Stimulated activated CD4-positive, alpha-beta T cell treated with anti-CD3 and anti-CD28 coated beads, Interleukin-2, amount 100 ng/mL, for 48 hours (primary cell): ENCODE measurements at regions not wholly inside any gene's neighbourhood (a gene's known extent, or its start where the extent isn't known, plus 50 kb on each side); places are given as distances from the start of the nearest gene placed in this dataset.
A peak's percentile ranks its signal among the peaks of the same experiment; 100 is the strongest.

Experiments
- DNase-seq, 2 donors: peaks; one replicate each; pipeline ENCODE4 v3.0.0-alpha.2; 2020

DNA sequence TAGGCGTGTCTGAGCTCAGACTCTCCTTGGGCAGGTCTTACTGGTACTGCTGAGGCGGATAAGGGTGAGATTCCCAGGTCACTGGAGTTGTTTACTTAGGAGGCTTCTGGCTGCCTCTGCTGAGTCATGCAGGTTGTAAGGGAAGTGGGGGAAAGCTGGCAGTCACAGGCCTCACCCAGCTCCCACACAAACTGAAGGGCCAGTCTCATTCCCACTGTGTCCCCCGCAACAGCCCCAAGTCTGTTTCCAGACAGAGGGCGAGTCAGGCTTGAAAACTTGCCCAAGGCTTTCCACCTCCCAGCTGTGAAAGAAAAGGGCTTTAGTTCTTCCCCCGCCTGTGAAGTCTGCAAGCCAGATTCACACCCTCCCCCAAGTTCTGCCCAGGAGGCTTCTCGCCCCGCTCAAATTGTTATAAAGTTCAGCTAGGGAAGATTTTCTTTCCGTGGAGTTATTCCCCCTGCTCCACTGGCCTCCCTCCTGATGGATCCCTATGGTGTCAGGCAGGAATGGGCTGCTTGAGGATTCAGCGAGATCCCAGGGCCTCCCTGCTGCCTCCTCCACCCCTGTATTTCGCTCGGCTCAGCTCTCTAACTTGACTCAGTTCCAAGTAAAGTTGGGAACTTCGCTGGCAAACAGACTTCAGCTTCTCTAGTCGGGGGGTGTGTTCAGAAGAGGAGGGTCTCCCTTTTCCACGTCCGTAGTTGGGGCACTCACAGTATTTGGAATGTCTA lies 248.6 kb downstream of the NR4A2 start:
- DNase-seq: no peak

DNA sequence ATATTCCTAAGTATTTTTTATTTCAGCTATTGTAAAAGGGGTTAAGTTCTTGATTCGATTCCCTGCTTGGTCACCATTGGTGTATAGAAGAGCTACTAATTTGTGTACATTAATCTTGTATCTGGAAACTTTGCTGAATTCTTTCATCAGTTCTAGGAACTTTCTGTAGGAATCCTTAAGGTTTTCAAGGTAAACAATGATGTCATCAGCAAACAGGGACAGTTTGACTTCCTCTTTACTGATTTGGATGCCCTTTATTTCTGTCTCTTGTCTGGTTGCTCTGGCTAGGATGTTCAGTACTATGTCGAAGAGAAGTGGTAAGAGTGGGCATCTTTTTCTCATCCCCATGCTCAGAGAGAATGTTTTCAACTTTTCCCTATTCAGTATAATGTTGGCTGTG lies 252.7 kb downstream of the NR4A2 start:
- DNase-seq: no peak

DNA sequence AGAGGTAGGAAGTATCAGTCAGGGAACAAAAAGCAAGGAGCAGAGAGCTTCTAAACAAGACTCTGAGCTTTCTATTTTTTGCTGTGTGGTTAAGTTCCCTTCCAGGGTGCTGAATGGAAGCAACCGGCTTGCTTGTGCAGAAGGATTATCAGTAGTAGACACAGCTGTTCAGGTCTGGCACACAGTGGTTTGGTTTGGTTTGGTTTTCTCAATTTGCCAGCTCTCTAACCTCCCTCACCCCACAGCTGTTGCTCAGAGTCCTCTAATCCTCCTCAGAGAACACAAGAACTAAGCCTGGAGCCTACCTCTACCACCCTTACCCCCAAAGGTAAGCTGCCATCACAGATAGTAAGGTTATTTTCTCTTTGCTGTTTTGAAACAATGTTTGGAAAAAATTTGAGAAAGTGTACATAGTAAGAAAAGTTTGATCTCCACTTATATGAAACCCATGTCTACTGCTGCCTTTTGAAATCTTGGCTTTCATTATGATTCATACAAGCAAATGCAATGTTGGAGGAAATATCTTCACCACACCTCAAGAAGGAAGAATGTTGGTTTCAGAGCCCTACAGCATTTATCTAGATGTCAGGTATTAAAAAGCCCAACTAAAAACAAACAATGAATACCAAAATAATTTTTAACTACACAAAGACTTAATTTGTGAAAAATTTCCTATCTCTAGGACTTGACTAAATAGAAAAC lies 255.3 kb downstream of the NR4A2 start:
- no peak for DNase-seq

DNA sequence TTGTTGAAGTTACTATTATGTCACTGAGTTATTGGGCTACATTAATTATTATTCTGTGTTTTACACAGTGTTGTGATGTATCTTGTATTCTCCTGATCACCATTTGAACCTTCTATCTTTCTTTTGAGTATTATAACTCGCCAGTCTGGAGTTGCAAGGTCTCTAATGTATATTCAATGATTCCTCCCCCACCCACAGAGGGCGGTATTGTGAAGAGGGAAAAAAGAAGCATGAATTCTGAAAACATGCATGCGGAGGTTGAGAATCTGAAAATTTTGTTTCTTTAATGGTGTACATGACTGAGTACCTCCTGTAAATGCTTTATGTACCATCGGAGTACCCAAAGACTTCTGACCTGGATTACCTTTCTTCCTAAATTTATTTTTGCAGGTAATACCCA lies 266.6 kb downstream of the NR4A2 start:
- DNase-seq: peak in 1 of 2 donors; percentile 2

DNA sequence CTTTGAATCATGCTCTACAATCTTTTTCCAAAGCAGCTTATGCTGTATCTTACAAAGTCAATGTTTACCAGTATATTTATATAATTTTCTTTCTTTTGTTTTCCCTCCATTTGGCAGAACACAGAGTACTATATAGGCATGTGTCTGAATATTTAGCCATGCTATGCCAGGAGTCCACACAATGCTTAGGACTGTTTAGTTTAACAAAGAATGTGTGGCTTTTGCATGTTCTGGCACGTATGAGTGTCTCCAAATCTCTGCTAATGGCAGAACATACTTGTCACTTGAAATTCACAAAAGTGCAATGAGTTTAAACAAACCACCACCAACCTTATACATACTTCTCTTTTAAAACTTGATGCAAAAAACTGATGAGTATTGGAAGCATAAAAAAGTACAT lies 268.0 kb downstream of the NR4A2 start:
- DNase-seq: no peak

DNA sequence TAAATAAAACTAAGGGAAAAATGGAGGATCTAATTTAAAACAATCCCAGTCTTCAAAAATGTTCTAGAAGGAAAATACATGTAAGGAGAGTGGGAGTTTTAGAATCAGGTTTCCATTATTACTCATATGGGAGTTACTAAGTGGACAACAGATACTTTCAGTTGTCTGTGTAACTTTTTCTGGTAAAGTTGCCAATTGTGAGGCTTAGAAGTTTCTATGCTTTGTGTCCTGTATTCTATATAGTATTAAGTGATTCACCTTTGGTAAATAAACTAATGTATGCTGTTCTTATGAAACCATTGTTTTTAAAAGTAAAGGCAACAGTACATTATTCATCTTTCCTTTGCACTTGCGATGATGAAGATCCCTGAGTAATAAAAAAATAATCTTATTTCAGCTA lies 274.9 kb downstream of the NR4A2 start:
- DNase-seq: no peak

DNA sequence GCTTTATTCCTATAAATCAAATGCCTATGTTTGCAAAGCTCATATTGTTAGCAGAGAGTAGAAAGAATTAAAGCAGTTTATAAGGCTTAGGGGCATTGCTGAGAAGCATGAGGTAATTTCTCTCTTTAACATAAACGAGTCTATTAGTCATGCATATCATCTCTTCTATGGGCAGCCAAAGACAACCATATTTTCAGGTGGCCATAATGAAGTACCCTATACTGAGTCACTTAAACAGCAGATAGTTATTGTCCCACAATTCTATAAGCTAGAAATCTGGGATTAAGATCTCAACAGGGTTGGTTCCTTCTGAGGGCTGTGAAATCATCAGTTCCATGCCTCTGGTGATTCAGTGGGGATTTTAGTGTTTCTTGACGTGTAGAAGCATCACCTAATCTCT lies 277.5 kb downstream of the NR4A2 start:
- DNase-seq: no peak

DNA sequence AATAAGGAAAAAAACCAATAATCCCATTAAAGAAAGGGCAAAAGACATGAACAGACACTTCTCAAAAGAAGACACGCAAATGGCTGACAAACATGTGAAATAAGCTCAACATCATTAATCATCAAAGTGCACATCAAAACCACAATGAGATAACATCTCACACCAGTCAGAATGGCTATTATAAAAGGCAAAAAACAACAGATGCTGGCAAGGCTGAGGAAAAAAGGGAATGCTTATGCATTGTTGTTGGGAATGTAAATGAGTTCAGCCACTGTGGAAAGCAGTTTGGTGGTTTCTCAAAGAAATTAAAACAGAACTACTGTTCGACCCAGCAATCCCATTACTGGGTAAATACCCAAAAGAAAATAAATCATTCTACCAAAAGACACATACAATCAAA lies 285.6 kb downstream of the NR4A2 start:
- DNase-seq: no peak

DNA sequence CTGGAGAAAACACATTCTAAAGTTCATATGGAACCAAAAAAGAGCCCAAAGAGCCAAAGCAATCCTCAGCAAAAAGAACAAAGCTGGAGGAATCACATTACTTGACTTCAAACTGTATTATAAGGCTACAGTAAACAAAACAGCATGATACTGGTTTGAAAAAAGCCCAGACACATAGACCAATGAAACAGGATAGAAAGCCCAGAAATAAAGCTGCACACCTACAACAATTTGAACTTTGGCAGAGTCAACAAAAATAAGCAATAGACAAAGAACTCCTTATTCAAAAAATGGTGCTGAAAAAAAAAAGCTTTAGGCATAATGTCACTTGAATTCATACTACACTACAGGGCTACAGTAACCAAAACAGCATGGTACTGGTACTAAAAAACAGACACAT lies 289.6 kb downstream of the NR4A2 start:
- DNase-seq: no peak

DNA sequence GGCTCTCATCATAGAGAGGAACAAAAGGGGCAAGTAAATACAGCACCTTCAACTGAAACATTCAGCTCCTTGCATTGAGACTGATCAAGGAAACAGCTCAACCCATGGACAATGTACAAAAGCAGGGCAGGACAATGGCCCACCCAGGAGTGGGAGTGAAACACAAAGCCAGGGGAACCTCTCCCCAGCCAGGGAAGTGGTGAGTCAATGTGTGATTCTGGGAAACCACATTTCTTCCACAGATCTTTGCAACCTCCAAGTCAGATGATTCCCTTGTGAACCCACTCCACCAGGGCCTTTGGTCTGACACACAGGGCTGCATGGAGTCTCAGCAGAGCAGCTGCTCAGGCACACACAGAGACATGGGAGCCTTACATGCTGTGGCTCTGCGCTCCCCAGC lies 294.5 kb downstream of the NR4A2 start:
- no peak for DNase-seq

DNA sequence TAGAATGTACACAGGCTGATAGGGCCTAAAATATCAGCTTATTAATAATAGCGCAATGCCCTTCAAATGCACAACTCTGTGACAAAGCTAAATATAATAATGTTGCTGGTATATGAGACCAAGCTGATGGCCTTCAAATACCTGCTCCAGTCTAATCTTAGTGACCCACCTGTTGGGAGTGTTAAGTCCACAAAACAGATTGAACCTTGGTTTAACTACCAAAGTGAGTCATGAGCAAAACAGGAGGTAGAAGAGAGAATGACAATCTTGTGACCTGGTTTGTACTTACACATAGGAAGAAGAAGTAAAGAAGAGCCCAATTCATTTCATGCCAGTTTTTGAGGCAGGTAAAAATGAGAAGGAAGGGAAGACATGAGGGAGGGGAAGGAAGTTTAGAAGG lies 295.0 kb downstream of the NR4A2 start:
- no peak for DNase-seq

DNA sequence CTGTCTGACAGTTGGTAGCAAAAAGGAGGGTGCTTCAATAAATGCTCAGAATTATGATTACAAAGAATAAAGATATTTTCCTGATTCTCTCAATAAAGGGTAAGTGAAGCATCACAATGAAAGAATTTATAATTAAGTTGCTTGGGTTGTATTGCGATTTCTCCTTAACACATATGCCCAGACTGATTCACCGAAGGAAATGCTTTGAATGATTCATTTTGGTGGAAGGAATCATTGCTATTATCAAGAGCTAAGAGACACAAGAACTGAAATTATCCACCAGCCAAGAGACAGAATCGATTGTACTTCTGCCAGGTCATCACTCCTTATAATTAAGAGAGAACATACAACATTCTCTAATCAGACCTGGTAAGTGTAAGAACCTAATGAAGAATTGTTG lies 301.4 kb downstream of the NR4A2 start:
- DNase-seq: no peak

DNA sequence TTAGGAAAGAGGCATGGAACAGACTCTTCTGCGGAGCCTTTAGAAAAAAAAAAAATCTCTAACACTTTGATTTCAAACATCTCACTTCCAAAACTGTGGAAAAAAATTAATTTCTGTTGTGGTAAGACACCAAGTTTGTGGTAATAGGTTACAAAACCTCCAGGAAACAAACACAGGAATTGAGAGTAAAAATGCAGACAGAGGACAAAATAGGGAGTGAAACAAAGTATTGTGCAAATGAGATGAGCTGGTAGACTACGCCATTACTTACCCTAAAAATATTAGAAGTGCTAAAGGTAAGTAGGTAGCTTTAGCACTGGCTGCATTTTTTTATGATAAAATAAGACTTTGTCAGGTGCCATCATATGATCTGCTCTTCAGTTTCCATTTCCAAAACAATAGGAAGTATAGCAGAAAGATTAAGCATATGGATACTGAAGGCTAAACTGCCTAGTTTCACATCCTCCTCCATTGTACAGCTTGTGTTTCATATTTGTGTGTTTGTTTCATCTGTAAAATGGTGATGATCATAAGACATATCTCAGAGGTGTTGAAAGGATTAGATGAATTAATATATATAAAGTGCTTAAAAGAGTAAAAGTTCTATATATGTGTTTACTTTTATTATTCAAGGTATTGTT lies 309.2 kb downstream of the NR4A2 start:
- DNase-seq: no peak

DNA sequence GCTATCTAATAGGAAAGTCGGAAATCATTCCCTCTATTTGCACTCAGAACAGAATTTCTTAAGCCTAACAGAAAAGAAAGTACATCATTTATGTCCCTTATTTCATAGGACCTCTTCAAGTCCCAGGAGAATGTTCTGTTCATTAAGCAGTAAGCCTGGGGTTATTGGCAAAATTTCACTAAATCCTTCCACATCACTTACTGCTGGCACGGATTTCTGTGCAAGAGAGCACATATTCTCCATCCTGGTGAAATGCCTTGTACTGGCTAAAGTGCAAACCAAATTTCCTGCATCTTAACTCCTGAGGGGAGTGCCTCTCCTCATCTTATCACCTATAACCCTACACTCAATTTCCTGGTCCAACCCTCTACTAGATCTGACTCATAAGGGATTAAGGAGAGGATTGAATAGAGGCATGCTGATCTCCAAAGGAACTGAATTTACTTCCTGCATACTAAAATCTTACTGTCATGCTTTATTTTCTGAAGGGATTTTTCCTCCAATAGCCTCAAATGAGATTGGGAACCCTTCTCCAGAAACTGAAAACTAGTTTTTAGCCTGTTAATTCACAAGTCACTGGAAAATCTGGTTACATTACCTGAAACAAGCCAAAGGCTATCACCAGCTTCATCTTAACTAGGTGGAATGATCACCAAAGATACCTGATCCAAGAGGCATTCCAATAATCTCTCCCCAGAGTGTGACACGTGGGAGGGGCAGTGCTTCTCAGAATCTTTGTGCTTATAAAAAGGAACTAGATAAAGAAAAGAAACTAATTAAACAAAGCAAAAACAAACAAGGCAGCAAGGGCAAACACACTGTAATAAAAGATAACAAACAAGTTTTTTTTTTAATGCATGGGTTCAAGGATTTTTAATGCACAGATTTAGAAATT lies 311.1 kb downstream of the NR4A2 start:
- no peak for DNase-seq

DNA sequence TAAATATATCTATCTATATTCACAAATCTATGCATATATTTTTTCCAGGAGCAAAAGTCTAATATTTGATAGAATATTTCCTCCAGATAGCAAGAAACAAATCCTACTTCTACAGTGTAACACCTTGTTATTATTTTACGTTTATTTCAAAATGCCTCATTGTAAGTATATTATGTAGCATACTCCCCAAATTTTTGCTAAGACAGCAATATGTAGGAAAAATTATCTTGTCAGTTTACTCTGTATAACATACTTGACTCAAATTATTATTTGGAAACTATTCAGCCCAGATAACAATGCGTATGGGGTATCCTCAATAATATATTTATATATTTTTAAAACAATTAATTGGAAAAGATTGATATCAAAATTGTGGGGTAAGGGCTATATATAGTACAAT lies 313.2 kb downstream of the NR4A2 start:
- DNase-seq: no peak

DNA sequence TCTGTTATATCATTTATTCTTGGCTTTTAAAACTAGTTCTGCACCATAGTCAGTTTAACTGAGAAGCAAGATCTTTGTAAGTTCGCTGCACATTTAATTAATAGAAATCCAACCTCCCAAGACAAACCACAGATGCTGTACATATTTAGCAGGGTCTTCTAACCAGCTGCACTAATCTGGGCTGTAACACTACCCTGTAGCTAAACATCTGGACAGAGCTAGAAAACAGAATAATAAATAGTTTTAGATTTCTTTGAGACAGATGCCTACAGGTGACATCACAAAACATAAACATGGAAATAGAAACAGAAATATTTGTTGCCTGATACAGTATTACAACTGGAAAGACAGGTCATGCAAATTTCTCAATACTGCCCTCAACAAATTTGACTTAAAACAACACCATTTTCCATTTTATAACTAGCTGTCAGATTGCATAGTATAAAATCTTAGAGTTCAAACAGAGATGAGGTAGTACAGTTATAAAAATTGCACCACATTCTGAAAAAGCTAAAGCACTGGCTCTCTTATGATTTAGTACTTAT lies 315.1 kb downstream of the NR4A2 start:
- no peak for DNase-seq

DNA sequence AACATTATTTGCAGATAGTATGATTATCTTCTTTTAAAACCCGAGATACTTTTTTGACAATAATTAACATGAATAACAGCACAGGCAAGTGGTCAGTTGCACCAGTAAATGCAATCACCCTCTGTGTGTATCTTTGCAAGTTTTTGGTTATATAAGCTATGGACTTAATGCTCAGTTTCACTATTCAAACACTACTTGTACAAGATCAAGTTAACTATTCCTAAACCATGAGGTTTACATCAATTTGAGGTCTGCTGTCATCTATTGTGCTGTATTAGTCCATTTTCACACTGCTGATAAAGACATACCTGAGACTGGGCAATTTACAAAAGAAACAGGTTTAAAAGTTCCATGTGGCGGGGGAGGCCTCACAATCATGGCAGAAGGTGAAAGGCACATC lies 323.2 kb downstream of the NR4A2 start:
- no peak for DNase-seq

DNA sequence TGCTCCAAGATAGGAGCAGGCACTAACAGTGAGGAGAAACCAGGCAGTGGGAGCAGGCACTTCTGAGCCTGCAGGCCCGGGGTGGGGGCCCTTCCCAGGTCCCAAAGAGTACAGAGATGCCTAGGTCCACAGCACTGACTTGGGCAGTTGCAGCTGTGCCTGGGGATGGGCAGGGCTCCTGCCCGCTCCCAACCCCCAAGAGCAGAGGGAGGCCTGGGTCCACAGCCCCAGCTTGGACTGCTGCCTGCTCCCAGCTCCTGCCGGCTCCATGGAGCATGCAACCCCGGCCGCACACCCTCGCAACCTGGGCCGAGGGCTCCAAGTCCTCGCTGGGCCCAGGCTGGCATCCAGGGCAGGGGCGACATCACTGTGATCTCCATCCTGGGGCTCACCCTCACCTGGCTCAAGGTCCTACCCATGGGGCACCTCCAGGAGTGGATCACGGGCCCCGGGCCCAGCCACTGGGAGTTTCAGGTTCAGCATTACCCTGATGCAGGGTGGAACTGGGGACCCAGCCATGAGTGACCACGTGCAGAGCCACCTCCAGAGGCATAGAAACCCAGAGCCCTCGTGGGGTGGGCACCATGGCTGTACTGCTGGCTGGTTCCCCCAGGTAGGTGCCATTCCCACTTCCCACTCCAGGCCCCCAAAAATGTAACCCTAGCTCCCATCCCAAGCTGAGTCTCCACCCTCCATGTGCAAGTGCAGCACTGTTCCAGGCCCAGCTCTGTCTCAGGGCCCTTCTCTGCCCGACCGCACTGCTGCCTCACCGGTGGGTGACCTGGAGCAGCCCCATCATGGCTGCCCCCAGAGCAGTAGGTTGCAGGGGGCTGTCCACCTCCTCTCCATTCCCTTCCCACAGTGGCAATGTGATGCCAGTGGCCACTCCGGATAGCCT lies 325.6 kb downstream of the NR4A2 start:
- no peak for DNase-seq

DNA sequence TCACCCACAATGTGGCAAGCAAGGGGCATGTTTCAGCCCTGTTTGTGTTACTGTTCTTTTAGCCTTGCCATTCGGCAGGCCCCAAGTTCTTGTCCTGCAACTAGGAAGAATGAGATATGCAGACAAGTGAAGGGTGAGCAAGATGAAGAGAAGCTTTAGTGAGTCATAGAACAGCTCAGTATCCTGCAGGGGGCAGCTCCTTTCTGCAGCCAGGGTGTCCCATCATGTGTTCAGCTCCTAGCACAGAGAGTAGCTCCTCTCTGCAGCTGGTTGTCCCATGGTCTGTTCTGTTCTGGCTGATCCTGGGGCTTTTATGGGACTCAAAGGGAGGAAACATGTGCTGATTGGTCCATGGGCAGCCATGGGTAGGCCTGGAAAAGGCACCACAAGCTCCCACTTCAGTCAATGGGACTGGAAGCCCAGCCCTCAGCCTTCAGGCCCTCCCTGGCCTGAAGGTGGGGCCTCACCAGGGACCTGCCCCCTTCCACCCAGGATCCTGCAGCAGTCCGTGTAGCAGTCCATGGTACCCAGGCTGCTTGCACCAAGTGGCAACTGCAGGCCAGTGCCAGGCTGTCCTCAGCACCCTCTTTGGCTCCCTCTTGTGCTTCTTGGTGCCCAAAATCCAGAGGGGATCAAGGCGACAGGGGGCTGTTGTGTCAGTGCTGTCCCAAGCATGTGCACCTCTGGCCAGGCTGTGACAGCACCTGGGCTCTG lies 326.4 kb downstream of the NR4A2 start:
- DNase-seq: no peak

DNA sequence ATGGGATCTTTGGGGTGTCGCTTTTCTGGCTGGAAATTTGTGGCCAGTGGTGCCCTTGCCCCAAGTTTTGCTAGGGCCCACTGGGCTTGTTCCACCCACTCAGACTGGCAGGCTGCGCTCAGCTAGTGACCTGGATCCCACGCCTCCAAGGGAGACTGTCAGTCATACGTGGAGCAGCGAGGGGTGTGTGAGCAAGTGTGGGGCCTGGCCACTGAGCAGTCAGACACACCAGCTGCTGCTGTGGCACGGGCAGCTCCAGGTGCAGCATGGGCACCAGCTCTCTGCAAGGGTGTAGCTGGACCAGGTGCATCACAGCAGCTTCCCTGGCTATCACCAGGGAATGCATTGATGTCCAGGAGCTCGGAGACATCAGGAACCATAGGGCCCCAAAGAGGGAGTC lies 327.0 kb downstream of the NR4A2 start:
- DNase-seq: no peak

DNA sequence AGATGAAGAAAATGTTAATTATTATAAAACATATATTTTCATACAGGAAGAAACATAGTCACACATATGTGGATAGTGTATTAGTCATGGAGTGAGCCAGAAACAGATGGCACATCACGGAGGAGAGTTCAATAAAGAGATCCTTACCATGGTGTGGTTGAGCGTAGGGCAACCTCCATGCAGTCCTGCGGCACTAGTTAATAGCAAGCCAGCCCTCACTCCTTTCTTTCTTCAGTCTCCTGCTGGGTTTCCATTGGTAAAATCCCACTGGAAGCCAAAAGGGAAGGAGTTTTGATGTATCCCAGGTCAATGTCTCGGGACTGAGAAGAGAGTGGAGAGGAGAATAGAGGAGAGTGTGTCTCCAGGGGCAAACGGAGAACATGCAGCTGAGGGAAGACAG lies 328.1 kb downstream of the NR4A2 start:
- no peak for DNase-seq
